LNCaP clone FGC (cell line): ENCODE measurements at regions not wholly inside any gene's neighbourhood (a gene's known extent, or its start where the extent isn't known, plus 50 kb on each side); places are given as distances from the start of the nearest gene placed in this dataset.

ENCODE experiments used
- DNase-seq: peaks from one replicate; pipeline ENCODE4 v3.0.0-alpha.2; 2011; ENCODE audit warnings: low read depth
- H3K4me3 ChIP-seq: 2 replicates; pipeline ENCODE4 v1.5.1; 2011; ENCODE audit warnings: mild to moderate bottlenecking, low read depth, low read length, control low read depth
- CTCF ChIP-seq: IDR thresholded peaks from 2 replicates; pipeline ENCODE4 v1.5.1; 2012; ENCODE audit warnings: mild to moderate bottlenecking; ENCODE audit not compliant: control insufficient read depth, insufficient read depth; ENCODE audit errors: extremely low read depth

- DNase-seq = no peak
- TF ChIP-seq CTCF = no peak
- H3K4me3 ChIP-seq = no peak overlapping the region
Measured at GRCh38 chr5:143472576-143472975, 69.1 kb upstream of the NR3C1 start.

GRCh38 chr5:143471666-143472464 is 68.4 kb upstream of the NR3C1 start:
- DNase-seq = no peak
- no peak for TF ChIP-seq CTCF
- H3K4me3 ChIP-seq = no peak overlapping the region

GRCh38 chr5:143471041-143471509 is 67.6 kb upstream of the NR3C1 start:
- no peak for DNase-seq
- TF ChIP-seq CTCF = no peak

GRCh38 chr5:143470120-143470519 is 66.6 kb upstream of the NR3C1 start:
- DNase-seq = no peak
- H3K4me3 ChIP-seq = no peak overlapping the region
- TF ChIP-seq CTCF = no peak

More at GRCh38 chr5:143471041-143471509, 67.6 kb upstream of the NR3C1 start:
- H3K4me3 ChIP-seq = no peak overlapping the region

GRCh38 chr5:143469125-143469524 is 65.6 kb upstream of the NR3C1 start:
- DNase-seq = no peak
- TF ChIP-seq CTCF = no peak
- no peak overlapping the region for H3K4me3 ChIP-seq

GRCh38 chr5:143466632-143467031 is 63.1 kb upstream of the NR3C1 start:
- no peak overlapping the region for H3K4me3 ChIP-seq
- DNase-seq = no peak
- TF ChIP-seq CTCF = no peak

- TF ChIP-seq CTCF = no peak
- no peak for DNase-seq
Measured at GRCh38 chr5:143464723-143465490, 61.4 kb upstream of the NR3C1 start.

More at GRCh38 chr5:143464723-143465490, 61.4 kb upstream of the NR3C1 start:
- no peak overlapping the region for H3K4me3 ChIP-seq
